GM12864 (cell line): ENCODE measurements at regions not wholly inside any gene's neighbourhood (a gene's known extent, or its start where the extent isn't known, plus 50 kb on each side); places are given as distances from the start of the nearest gene placed in this dataset.

Source experiments
- DNase-seq: peaks from one replicate; pipeline ENCODE4 v3.0.0-alpha.2; 2011; ENCODE audit warnings: low read depth
- H3K4me3 ChIP-seq: 2 replicates; pipeline ENCODE4 v1.5.1; 2011; ENCODE audit warnings: mild to moderate bottlenecking, low read depth, low read length, control low read depth
- CTCF ChIP-seq: IDR thresholded peaks from 2 replicates; pipeline ENCODE4 v1.5.1; 2011; ENCODE audit warnings: low read depth, mild to moderate bottlenecking, moderate library complexity, low read length, control low read depth, inconsistent platforms; ENCODE audit errors: missing control alignments

DNA sequence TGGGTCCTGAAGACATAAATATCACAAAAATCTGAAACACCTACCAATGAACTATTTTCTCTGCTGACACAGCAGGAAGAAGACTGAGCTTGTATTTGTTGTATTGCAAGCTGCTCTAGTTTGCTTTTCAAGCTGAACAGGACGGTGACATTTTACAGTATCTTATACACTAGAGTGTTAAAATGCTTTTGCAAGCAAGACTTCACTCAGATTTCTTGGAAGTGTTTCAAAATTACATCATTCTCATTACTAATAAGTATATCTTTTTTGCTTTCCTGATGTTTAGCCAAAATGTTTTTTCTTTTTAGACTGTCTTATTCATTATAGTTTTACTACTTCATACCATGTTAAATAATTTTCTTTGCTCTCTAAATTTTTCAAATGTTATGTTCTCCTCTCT lies 427.1 kb upstream of the CXADR start:
- no peak for DNase-seq
- TF ChIP-seq CTCF = no peak
- H3K4me3 ChIP-seq = no peak overlapping the region

GRCh38 chr21:17088500-17088899 lies 424.3 kb upstream of the CXADR start:
- no peak for TF ChIP-seq CTCF
- H3K4me3 ChIP-seq = no peak overlapping the region
- no peak for DNase-seq

DNA sequence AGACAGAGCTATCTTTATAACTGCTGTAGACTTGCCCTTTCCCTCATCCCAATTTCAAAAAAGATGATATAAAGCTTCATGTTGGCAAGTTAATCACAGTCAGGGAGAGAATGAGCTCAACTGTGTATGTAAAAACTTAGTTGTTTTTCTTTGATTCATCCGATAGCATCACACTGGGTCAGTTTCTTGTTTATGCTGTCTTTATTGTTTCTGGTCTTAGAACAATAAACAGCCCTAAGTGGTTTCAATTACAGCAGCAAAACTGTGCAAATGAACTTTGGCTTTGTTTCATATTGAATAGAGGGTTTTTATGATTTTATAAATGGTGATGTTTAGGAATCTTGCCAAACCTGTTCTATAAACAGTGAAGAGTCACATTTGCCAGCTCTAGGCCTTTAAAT lies 423.8 kb upstream of the CXADR start:
- TF ChIP-seq CTCF = no peak
- DNase-seq = no peak
- no peak overlapping the region for H3K4me3 ChIP-seq

DNA sequence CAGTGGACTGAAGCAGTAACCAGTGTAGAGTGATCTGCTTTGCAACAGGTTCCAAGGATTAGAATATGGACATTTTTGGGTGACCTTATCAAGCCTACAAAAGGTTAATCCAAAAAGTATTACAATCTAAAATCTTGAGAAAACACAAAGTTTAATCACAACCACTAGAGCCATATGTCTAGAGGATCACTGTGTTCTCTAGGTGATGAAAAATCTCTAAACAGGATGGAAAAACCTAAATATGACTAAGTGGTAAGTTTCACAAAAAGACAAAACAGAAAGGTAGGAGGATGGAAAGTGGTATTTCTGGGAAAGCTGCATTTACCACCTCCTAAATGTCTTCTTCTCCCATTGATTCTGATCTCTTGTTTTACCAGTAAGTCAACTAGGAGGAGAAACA lies 411.1 kb upstream of the CXADR start:
- no peak for TF ChIP-seq CTCF

GRCh38 chr21:17105932-17106331 lies 406.9 kb upstream of the CXADR start:
- H3K4me3 ChIP-seq = no peak overlapping the region
- TF ChIP-seq CTCF = no peak
- DNase-seq = no peak

More for the DNA sequence above, 411.1 kb upstream of the CXADR start:
- no peak for DNase-seq
- no peak overlapping the region for H3K4me3 ChIP-seq

GRCh38 chr21:17114045-17114444 lies 398.8 kb upstream of the CXADR start:
- H3K4me3 ChIP-seq = no peak overlapping the region
- TF ChIP-seq CTCF = no peak
- no peak for DNase-seq

DNA sequence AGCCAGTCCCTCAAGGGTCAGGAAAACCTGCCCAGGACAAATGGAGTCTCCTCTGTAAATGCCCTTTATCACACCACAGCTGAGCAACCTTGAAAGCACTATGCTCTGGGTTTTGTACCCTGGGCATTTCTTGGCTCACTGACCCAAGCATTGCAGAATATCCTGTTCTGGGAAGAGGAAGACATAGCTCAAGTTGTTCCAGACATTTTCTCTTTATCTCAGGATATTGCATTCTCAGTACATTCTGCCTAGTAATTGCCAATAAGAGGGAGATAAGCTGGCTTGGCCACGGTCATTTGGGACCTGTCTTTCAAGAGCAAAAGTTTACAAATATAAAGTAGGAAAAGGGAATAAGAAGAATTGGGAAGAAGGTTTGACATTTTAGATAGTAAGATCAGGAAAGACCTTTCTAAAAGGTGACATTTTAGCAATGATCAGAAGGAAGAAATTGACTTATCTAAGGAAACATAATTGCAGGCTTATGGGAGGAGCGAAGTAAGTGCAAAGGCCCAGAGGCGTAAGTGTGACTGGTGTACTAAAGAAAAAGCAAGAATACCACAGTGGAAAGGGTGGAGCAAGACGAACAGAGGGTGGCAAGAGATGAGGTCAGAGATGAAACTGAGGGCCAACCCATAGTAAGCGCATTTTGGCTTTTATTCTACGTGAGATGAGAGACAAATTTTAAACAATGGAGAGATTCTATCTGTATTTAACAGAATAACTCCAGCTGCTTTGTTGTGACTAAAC lies 394.0 kb upstream of the CXADR start:
- no peak for DNase-seq
- H3K4me3 ChIP-seq = no peak overlapping the region
- TF ChIP-seq CTCF = no peak
